Brain microvascular endothelial cell (primary cell): ENCODE measurements at regions not wholly inside any gene's neighbourhood (a gene's known extent, or its start where the extent isn't known, plus 50 kb on each side); places are given as distances from the start of the nearest gene placed in this dataset.

Experiments
- DNase-seq: peaks from one replicate; pipeline ENCODE4 v3.0.0-alpha.2; 2020
- H3K27ac ChIP-seq: fragments of 250-450 bp; sonication (Bioruptor Pico); 2 replicates; pipeline ENCODE4 v1.5.1; 2020; ENCODE audit warnings: mild to moderate bottlenecking, moderate library complexity
- H3K27me3 ChIP-seq: fragments of 250-450 bp; sonication (Bioruptor Pico); replicated peaks from 2 replicates; pipeline ENCODE4 v1.5.1; 2020; ENCODE audit warnings: mild to moderate bottlenecking
- H3K36me3 ChIP-seq: fragments of 250-450 bp; sonication (Bioruptor Pico); replicated peaks from 2 replicates; pipeline ENCODE4 v1.5.1; 2020; ENCODE audit warnings: mild to moderate bottlenecking
- H3K4me3 ChIP-seq: 2 replicates; pipeline ENCODE4 v1.5.1; 2011; ENCODE audit warnings: low read depth, mild to moderate bottlenecking, control low read depth, low read length, moderate library complexity
- in situ Hi-C: cut with HindIII; loops from 2 replicates; pipeline ENCODE4 v1.10.0; 2017; ENCODE audit warnings: low sequenced_read_pairs, low pct_ligation_motif_present
- TF ChIP-seq, protein P1 (sequence below): IDR thresholded peaks from 2 replicates; pipeline ENCODE4 v1.5.1; 2011; ENCODE audit warnings: low read depth, mild to moderate bottlenecking, moderate library complexity, low read length, control low read depth, inconsistent platforms; ENCODE audit errors: missing control alignments

DNA sequence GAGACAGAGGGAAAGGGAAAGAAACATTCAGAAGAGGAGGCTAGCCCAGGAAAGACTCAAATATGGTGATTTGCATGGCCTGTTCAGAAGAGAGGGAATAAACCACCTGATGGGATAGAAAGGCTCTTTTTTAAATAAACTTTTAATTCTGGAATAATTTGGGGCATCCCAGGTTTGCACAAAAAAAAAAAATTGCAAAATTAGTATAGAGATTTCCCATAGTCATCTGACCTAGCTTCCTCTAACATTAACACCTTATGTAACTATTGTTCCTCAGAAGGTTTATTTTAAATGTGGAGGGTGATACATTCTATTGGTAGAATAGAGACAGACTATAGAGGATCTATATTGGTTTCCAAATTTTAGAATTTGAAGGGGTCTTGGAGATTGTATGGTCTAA lies 330.4 kb upstream of the SLC14A2 start:
- no peaks in the 10 kb centered on the region for H3K36me3 ChIP-seq
- H3K27ac ChIP-seq = no peak overlapping the region
- no peaks in the 10 kb centered on the region for H3K27me3 ChIP-seq
- no peak overlapping the region for H3K4me3 ChIP-seq
- no peak for DNase-seq
- in situ Hi-C loops = no loop called here
- TF ChIP-seq, protein P1, sequence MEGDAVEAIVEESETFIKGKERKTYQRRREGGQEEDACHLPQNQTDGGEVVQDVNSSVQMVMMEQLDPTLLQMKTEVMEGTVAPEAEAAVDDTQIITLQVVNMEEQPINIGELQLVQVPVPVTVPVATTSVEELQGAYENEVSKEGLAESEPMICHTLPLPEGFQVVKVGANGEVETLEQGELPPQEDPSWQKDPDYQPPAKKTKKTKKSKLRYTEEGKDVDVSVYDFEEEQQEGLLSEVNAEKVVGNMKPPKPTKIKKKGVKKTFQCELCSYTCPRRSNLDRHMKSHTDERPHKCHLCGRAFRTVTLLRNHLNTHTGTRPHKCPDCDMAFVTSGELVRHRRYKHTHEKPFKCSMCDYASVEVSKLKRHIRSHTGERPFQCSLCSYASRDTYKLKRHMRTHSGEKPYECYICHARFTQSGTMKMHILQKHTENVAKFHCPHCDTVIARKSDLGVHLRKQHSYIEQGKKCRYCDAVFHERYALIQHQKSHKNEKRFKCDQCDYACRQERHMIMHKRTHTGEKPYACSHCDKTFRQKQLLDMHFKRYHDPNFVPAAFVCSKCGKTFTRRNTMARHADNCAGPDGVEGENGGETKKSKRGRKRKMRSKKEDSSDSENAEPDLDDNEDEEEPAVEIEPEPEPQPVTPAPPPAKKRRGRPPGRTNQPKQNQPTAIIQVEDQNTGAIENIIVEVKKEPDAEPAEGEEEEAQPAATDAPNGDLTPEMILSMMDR = no peak

DNA sequence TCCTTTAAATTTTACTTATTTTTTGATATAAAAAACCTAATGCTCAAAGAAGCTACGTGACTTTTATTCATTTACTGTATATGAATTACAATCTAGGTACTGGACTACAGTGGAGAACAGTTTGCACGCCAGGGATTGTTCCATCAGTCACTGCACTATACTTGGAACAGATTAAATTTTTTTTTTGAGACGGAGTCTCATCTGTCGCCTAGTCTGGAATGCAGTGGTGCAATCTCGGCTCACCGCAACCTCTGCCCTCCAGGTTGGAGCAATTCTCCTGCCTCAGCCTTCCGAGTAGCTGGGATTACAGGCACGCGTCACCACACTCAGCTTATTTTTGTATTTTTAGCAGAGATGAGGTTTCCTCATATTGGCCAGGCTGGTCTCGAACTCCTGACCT lies 330.0 kb upstream of the SLC14A2 start:
- H3K27me3 ChIP-seq = no peaks in the 10 kb centered on the region
- in situ Hi-C loops = no loop called here
- no peak for DNase-seq
- no peak overlapping the region for H3K4me3 ChIP-seq
- no peak overlapping the region for H3K27ac ChIP-seq
- TF ChIP-seq, protein P1 = no peak
- no peaks in the 10 kb centered on the region for H3K36me3 ChIP-seq

DNA sequence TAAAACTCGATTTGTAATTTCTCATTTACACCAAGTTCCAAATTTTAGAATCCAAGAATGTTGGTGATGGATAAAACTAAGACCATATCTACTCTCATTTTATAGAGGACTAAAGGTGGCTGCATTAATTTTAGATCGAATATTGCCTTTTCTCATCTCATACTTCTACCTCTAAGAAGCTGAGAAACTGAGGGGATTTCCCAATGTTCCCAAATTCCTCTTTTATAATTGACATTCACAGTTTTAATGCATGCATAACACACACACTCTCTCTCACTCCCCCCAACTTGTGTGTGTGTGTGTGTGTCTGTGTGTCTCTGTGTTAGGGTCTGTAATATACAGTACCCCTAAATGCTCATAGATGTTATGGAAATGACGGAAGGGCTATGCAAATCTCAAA lies 328.8 kb upstream of the SLC14A2 start:
- DNase-seq = no peak
- no peak overlapping the region for H3K27ac ChIP-seq
- in situ Hi-C loops = no loop called here
- no peaks in the 10 kb centered on the region for H3K27me3 ChIP-seq
- H3K36me3 ChIP-seq = no peaks in the 10 kb centered on the region
- TF ChIP-seq, protein P1 = no peak
- no peak overlapping the region for H3K4me3 ChIP-seq

DNA sequence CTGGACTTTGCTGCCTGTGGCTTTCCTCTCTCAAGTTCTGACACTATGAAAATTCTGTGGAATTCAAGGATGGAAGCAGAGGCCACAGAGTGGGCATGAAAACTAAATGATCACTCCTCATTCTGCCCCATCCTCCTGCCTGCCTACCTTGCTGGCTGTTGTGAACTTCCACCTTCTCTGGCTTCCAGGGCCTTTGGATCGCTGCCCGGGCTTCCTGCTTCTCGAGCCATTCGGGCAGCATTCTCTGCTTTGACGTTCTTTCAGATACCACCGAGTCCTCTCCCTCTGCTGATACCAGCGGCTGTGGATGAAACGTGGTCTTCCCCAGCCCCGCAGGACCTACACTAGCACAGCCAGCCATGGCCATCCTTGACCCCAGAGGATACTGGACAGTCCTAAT lies 327.7 kb upstream of the SLC14A2 start:
- in situ Hi-C loops = no loop called here
- TF ChIP-seq, protein P1 = no peak

DNA sequence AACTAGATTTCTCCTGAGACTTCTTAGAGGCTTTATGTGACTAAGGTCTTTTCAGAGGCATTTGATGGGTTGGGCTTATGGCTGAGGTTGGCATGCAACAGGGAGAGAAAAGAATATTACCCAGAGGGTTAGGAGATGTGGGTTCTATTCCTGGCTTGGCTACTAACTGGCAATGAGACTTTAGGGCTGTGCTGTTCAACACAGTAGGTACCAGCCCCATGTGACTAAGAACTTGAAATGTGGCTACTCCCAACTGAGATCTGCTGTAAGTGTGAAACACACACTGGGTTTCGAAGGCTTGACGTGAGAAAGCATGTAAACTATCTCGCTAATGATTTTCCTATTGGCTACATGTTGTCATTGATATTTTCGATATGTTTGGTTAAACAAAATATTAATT lies 324.9 kb upstream of the SLC14A2 start:
- Histone ChIP-seq H3K27ac (no peak overlapping the region), H3K27me3 (no peaks in the 10 kb centered on the region), H3K36me3 (no peaks in the 10 kb centered on the region), H3K4me3 (no peak overlapping the region)
- TF ChIP-seq, protein P1 = no peak
- DNase-seq = no peak
- in situ Hi-C loops = no loop called here

More for the DNA sequence above, 327.7 kb upstream of the SLC14A2 start:
- Histone ChIP-seq H3K4me3 (no peak overlapping the region), H3K36me3 (no peaks in the 10 kb centered on the region), H3K27ac (no peak overlapping the region), H3K27me3 (no peaks in the 10 kb centered on the region)
- no peak for DNase-seq
